ENCODE measurements at regions not wholly inside any gene's neighbourhood (a gene's known extent, or its start where the extent isn't known, plus 50 kb on each side); places are given as distances from the start of the nearest gene placed in this dataset.

GRCh38 chr18:76571689-76572088 lies 76.6 kb upstream of the ZNF516 start:
- no peak for TF ChIP-seq CTCF (IDR thresholded peaks at IDR 0.05)
- no peak for TF ChIP-seq POLR2AphosphoS5 (IDR thresholded peaks at IDR 0.05; ENCODE audit: low read depth, low read length)
